AG10803 (cell line): ENCODE measurements at regions not wholly inside any gene's neighbourhood (a gene's known extent, or its start where the extent isn't known, plus 50 kb on each side); places are given as distances from the start of the nearest gene placed in this dataset.

ENCODE experiments used
- DNase-seq: peaks from one replicate; pipeline ENCODE4 v3.0.0; 2010; ENCODE audit warnings: low read depth
- H3K4me3 ChIP-seq: 2 replicates; pipeline ENCODE4 v1.5.1; 2011; ENCODE audit warnings: mild to moderate bottlenecking, low read length, control low read depth
- TF ChIP-seq, protein P1 (sequence below): conservative IDR thresholded peaks from 2 replicates; pipeline ENCODE4 v1.5.1; 2011; ENCODE audit warnings: mild to moderate bottlenecking, low read length, control low read depth, inconsistent platforms

DNA sequence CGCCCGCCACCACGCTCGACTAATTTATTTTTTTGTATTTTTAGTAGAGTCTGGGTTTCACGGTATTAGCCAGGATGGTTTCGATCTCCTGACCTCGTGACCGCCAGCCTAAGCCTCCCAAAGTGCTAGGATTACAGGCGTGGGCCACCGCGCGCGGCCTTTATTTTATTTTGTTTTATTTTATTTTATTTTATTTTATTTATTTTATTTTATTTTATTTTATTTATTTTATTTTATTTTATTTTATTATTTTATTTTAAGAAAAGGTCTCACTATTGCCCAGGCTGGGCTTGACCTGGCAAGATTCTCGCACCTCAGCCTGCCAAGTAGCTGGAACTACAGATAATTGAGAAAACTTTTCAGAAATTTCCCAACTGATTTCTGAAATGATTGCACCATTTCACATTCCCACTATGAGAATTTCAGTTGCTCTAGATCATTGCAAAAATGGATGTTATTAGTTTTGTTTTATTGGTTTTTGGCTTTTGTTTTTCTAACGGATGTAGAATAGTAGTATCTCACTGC lies 358.3 kb downstream of the SLC6A15 start:
- TF ChIP-seq, protein P1, sequence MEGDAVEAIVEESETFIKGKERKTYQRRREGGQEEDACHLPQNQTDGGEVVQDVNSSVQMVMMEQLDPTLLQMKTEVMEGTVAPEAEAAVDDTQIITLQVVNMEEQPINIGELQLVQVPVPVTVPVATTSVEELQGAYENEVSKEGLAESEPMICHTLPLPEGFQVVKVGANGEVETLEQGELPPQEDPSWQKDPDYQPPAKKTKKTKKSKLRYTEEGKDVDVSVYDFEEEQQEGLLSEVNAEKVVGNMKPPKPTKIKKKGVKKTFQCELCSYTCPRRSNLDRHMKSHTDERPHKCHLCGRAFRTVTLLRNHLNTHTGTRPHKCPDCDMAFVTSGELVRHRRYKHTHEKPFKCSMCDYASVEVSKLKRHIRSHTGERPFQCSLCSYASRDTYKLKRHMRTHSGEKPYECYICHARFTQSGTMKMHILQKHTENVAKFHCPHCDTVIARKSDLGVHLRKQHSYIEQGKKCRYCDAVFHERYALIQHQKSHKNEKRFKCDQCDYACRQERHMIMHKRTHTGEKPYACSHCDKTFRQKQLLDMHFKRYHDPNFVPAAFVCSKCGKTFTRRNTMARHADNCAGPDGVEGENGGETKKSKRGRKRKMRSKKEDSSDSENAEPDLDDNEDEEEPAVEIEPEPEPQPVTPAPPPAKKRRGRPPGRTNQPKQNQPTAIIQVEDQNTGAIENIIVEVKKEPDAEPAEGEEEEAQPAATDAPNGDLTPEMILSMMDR, result no peak
- DNase-seq, result peak; percentile 19
- H3K4me3 ChIP-seq, result no peak overlapping the region

GRCh38 chr12:84553331-84554117 lies 359.1 kb downstream of the SLC6A15 start:
- TF ChIP-seq, protein P1, result no peak

DNA sequence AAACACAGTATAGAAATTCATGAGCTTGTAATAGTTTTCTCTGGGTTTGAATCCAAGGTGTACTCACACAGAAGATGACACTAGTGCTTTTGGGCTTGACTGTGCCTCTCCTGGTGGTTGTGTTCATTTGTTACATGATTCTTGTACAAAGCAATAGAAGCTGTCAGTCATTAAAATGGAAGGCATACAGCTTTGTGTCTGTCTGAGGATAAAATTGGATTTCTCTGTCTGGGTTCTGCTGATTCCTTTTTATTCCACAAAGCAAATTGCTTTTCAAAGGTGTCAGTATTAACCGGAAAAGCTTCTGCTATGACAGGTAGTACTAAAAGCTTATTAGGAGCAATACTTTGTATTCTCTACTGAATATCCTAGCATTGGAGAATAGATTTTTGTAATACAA lies 361.2 kb downstream of the SLC6A15 start:
- no peak overlapping the region for H3K4me3 ChIP-seq
- no peak for DNase-seq
- TF ChIP-seq, protein P1, result no peak

More at GRCh38 chr12:84553331-84554117, 359.1 kb downstream of the SLC6A15 start:
- H3K4me3 ChIP-seq, result no peak overlapping the region
- no peak for DNase-seq

DNA sequence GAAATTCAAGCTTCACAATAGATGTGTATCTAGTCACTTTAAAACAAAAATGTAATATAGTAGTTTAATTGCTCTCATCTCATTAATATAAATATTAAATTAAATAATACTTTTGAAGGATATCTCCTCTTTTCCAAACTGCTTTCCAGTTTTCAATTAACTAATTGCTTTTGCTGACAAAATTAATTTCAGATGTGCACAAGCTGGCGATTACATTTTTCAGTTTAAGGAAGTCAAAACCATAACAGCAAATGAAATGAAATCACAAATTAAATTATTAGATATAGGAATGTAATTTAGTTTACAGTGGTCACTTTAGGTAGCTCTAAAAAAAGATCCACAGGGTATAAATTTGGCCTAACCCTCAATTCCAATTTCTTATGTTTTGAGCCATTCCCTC lies 362.1 kb downstream of the SLC6A15 start:
- no peak for DNase-seq
- H3K4me3 ChIP-seq, result no peak overlapping the region
- TF ChIP-seq, protein P1, result no peak

GRCh38 chr12:84542289-84542688 lies 370.3 kb downstream of the SLC6A15 start:
- TF ChIP-seq, protein P1, result no peak
- no peak overlapping the region for H3K4me3 ChIP-seq
- DNase-seq, result peak; percentile 14

DNA sequence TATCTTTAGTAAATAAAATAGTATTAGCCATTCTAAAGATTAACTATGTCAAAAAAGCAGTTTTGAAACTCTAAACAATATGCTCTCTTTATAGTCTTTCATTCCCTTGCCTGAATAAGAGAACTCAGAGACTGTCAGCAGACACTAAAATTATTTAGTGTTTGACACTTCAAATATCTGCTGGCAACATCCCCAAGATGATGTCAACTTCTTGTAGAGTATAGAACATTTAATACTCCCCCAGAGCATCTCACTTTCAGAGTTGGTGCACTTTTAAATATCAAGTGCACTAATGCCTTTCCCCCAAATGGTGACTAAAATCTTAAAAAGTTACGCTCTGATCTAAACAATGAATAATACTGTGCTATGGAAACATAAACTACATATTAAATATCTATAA lies 374.9 kb downstream of the SLC6A15 start:
- DNase-seq, result no peak
- no peak overlapping the region for H3K4me3 ChIP-seq
- TF ChIP-seq, protein P1, result no peak

DNA sequence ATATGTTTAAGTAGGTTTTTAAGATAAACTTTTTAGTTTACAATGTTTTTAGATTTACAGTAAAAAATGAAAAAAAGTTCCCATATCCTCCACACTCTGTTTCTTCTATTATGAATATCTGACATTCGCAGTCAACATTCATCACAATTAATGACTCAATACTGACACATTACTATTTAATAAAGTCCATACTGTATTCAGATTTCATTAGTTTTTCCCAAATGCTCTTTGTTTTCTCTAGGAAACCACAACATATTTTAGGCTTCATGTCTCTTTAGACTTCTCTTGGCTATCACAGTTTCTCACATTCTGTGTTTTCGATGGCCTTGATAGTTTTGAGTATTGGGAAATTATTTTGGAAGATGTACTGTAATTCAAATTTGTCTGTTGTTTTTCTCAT lies 399.8 kb downstream of the SLC6A15 start:
- TF ChIP-seq, protein P1, result no peak
- DNase-seq, result peak; percentile 46

More for the DNA sequence above, 399.8 kb downstream of the SLC6A15 start:
- no peak overlapping the region for H3K4me3 ChIP-seq
